Liver (tissue), 3 donors: ENCODE measurements at regions not wholly inside any gene's neighbourhood (a gene's known extent, or its start where the extent isn't known, plus 50 kb on each side); places are given as distances from the start of the nearest gene placed in this dataset.

Experiments used
- CTCF ChIP-seq: fragments of 150-350 bp; IDR thresholded peaks from 2 replicates; pipeline ENCODE4 v1.5.1; 2017; ENCODE audit warnings: improper control_type of control experiment, low read depth, low read length; ENCODE audit not compliant: missing input control
- EGR1 ChIP-seq, 2 donors: IDR thresholded peaks; 2 replicates each; pipeline ENCODE4 v1.6.1; 2016 to 2018; ENCODE audit warnings: antibody characterized with exemption in 2 of 2, low read depth in 2 of 2
- MAX ChIP-seq: IDR thresholded peaks from 2 replicates; pipeline ENCODE4 v1.6.1; 2016; ENCODE audit warnings: antibody characterized with exemption
- REST ChIP-seq: IDR thresholded peaks from 2 replicates; pipeline ENCODE4 v1.6.1; 2016; ENCODE audit warnings: antibody characterized with exemption, mild to moderate bottlenecking
- SP1 ChIP-seq: IDR thresholded peaks from 2 replicates; pipeline ENCODE4 v1.6.1; 2018; ENCODE audit warnings: antibody characterized with exemption, mild to moderate bottlenecking
- TAF1 ChIP-seq: conservative IDR thresholded peaks from 2 replicates; pipeline ENCODE4 v1.6.1; 2016; ENCODE audit warnings: antibody characterized with exemption, mild to moderate bottlenecking
- YY1 ChIP-seq: IDR thresholded peaks from 2 replicates; pipeline ENCODE4 v1.6.1; 2016; ENCODE audit warnings: antibody characterized with exemption, mild to moderate bottlenecking
- ZBTB33 ChIP-seq: IDR thresholded peaks from 2 replicates; pipeline ENCODE4 v1.6.1; 2016; ENCODE audit warnings: antibody characterized with exemption
- donor health status: healthy.
- donor health status: healthy.

- no peak for TF ChIP-seq CTCF
- TF ChIP-seq ZBTB33: no peak
- TF ChIP-seq REST: no peak
- TF ChIP-seq YY1: no peak
- no peak for TF ChIP-seq SP1
- TF ChIP-seq MAX: no peak
- no peak for TF ChIP-seq EGR1 (IDR thresholded peaks at IDR 0.05; ENCODE audit: low read depth in 2 of 2)
- no peak for TF ChIP-seq TAF1
These were observed 303.6 kb downstream of the SAMD5 start for GRCh38 chr6:147811913-147812629.
